HG02763 (cell line): ENCODE measurements at regions not wholly inside any gene's neighbourhood (a gene's known extent, or its start where the extent isn't known, plus 50 kb on each side); places are given as distances from the start of the nearest gene placed in this dataset.

Experiments
- ATAC-seq: cut with Tn5 transposase; IDR thresholded peaks from one replicate; pipeline ENCODE4 v1.9.1; 2021; ENCODE audit warnings: mild to moderate bottlenecking, moderate library complexity; ENCODE audit not compliant: unreplicated experiment

- ATAC-seq, result no peak
Observed at GRCh38 chr18:78920456-78921138, 59.0 kb upstream of the SALL3 start.

DNA sequence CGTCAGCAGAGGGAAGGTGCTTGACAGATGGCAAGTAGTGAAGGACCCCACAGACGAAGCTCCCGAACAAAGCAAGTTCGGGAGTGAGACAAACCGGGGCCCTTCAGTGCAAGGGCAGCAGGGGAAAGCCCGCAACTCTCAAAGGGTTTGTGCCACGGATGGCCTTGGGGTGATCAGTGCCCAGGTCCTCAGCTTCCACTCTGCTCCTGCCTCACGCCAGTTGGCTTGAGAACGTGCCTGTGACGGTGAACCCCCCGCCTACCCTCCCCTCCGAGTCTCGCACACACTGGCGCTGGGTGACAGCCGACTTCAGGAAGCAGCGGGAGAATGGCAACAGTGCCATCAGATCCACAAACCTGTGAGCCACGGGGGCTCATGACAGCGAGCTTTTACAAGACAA, 56.8 kb upstream of the SALL3 start:
- no peak for ATAC-seq

GRCh38 chr18:78924301-78924700, 55.3 kb upstream of the SALL3 start:
- ATAC-seq, result no peak

GRCh38 chr18:78924786-78925540, 54.7 kb upstream of the SALL3 start:
- ATAC-seq, result no peak

- no peak for ATAC-seq
Observed at GRCh38 chr18:78925557-78926242, 53.9 kb upstream of the SALL3 start.

DNA sequence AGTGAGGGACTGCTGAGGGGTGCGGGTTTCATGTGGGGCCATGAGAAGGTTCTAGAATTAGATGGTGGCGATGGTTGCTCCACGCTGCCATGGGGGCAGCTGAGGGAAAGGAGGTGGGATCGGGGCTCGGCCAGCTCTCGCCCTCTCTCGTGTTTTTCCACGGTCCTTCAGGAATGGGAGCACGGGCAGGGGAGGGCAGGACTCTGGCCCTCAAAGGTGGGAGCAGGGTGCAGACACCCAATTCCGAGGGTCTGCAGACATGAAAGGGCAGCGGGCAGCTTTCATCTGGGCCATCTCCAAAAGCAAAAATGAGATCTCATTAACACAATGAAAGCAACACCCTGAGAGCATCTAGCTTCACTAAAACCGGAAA, 53.4 kb upstream of the SALL3 start:
- ATAC-seq, result no peak

- ATAC-seq, result no peak
Observed at GRCh38 chr18:78927156-78927555, 52.5 kb upstream of the SALL3 start.

DNA sequence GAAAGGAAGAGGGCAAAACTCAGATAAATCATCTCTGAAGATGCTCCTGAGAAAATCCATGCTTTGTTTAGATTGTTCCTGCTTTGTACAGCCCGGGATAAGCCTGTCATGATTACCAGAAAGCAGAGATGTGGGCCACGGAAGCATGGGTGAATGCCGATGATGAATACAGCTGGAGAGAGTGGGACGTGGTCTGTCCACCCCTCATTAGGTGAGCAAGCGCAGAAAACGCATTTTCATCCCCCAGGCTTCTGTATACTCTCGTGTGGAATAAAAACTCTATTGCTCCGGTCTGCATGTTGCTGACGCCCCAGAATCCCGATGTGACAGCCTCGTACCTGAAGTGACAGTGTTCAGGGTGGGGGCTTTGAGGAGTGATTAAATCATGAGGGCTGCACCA, 52.0 kb upstream of the SALL3 start:
- ATAC-seq, result no peak

DNA sequence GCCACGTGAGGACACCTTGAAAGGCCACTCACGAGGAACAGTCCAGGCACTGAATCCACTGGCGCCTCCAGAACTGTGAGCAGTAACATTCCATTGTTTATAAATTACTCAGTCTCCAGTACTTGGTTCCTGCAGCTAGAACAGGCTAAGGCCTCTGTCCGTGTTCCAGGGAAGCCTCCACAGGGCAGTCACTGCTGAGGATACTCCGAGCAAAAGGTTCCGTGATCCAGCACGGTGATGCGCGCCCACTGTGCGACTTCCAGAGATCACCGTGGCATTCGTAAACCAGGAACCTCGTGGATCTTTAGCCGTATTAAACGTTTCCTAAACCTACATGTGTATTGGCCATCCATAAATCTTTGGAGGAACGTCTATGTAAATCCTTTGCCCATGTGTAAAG, 51.5 kb upstream of the SALL3 start:
- ATAC-seq, result no peak

- ATAC-seq, result no peak
Observed at GRCh38 chr18:78929516-78929915, 50.1 kb upstream of the SALL3 start.
